C4-2B (cell line): ENCODE measurements at regions not wholly inside any gene's neighbourhood (a gene's known extent, or its start where the extent isn't known, plus 50 kb on each side); places are given as distances from the start of the nearest gene placed in this dataset.

ENCODE experiments used
- CTCF ChIP-seq: fragments of 450-650 bp; conservative IDR thresholded peaks from 2 replicates; pipeline ENCODE4 v1.5.1; 2017; ENCODE audit warnings: mild to moderate bottlenecking
- ZFX ChIP-seq: fragments of 450-650 bp; IDR thresholded peaks from 2 replicates; pipeline ENCODE4 v1.6.1; 2017

DNA sequence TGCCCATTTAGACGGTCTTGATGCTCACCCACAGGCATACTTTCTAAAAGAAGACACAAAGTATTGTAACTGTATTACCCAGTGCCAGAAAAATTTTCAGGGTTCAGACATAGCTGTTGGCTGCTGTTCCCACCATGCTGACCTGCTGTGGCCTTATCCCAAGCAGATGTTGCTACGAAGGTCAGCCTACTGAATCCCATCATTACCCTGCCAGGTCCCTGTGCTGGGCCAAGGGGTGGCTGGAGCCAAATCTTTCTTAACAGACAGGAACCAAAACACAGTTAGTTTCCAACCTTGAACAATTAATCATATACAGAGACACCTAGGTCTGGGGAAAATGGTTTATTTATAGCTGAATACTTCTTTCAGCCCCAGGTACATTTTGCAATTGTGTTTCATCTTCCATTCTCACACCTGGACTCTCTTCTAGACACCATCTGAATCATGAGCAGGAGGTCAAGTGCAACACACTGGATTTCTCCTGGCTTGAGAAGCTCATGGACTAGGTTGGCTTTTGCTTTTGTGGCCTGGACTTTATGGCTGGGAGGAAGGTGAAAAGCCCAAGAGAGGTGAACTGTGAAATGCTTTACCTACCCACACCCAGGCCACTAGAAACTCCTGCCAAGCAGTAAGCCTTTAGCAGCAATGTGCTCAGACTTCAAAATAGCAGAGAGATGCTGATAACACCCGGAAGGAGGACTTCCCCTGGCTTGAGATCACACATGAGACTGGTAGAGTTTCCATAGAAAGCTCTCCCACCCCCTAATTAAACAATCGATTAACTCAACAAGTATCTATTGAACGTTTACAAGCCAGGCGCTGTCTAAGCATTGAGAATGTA, 150.1 kb downstream of the SUDS3 start:
- TF ChIP-seq CTCF (no peak), ZFX (no peak)
